Osteocyte (in vitro differentiated cells): ENCODE measurements at regions not wholly inside any gene's neighbourhood (a gene's known extent, or its start where the extent isn't known, plus 50 kb on each side); places are given as distances from the start of the nearest gene placed in this dataset.

Experiments
- DNase-seq: peaks from one replicate; pipeline ENCODE4 v3.0.0; 2021; ENCODE audit warnings: mixed read lengths; ENCODE audit not compliant: unreplicated experiment; ENCODE audit errors: extremely low spot score
- H3K27ac Mint-ChIP-seq: one replicate; pipeline ENCODE4 v1.8.0; 2021; ENCODE audit warnings: mild to moderate bottlenecking, mixed read lengths; ENCODE audit not compliant: unreplicated experiment
- H3K27me3 Mint-ChIP-seq: one replicate; pipeline ENCODE4 v1.8.0; 2021; ENCODE audit warnings: mixed read lengths; ENCODE audit not compliant: unreplicated experiment
- H3K36me3 Mint-ChIP-seq: one replicate; pipeline ENCODE4 v1.8.0; 2021; ENCODE audit warnings: mixed read lengths; ENCODE audit not compliant: unreplicated experiment
- H3K4me1 Mint-ChIP-seq: one replicate; pipeline ENCODE4 v1.8.0; 2021; ENCODE audit warnings: mixed read lengths; ENCODE audit not compliant: unreplicated experiment
- H3K4me3 Mint-ChIP-seq: one replicate; pipeline ENCODE4 v1.8.0; 2021; ENCODE audit warnings: mild to moderate bottlenecking, moderate library complexity, mixed read lengths; ENCODE audit not compliant: unreplicated experiment
- H3K9me3 Mint-ChIP-seq: one replicate; pipeline ENCODE4 v1.8.0; 2021; ENCODE audit warnings: mixed read lengths; ENCODE audit not compliant: unreplicated experiment
- TF ChIP-seq, protein P1 (sequence below): fragments of 200-600 bp; sonication (generic); IDR thresholded peaks from 2 replicates; pipeline ENCODE4 v1.5.0; 2021; ENCODE audit warnings: antibody characterized with exemption, mild to moderate bottlenecking, moderate library complexity

DNA sequence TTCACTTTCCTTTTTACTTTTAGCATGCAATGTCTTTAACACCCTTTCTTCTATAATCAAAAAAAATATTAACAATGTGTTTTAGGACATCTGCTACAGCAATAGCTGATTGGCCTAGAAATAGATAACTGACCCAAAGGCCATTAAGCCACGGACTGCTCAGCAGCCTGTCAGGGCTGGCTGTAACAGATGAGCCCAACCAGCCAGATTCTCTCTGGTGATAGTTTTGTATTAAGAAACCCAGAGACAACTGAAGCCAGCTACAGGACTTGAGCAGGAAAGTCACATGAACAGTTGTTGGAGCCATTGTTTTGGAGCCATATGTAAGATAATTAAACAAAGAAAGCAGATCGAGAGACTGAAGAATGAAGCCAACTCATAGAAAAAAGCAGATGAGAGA lies 80.3 kb downstream of the DDIT4L start:
- H3K27ac Mint-ChIP-seq, result no peak overlapping the region

DNA sequence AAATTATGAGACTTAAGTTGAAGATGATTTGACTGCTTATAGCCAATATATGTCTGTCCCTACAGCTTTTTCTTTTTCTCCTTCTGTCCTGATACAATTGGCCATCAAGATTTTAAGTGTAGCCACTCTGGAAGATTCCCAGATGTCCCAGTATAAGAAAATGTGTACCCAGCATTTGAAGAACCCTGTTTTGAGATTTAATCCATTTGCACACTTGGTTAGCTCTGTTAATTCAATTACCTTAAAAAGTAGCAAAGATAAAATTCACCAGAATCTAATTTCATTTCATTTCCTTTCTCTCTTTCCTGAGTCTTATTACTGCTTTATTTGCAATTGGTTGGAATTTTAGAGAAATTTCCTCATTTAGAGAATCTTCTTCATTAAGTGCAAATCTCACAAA lies 81.4 kb downstream of the DDIT4L start:
- DNase-seq, result no peak
- H3K27me3 Mint-ChIP-seq, result peaks cover 4% of the 10 kb centered on the region
- no peak overlapping the region for H3K27ac Mint-ChIP-seq
- H3K4me1 Mint-ChIP-seq, result no peaks in the 10 kb centered on the region
- H3K36me3 Mint-ChIP-seq, result no peaks in the 10 kb centered on the region
- H3K9me3 Mint-ChIP-seq, result no peaks in the 10 kb centered on the region
- no peak overlapping the region for H3K4me3 Mint-ChIP-seq
- TF ChIP-seq, protein P1, sequence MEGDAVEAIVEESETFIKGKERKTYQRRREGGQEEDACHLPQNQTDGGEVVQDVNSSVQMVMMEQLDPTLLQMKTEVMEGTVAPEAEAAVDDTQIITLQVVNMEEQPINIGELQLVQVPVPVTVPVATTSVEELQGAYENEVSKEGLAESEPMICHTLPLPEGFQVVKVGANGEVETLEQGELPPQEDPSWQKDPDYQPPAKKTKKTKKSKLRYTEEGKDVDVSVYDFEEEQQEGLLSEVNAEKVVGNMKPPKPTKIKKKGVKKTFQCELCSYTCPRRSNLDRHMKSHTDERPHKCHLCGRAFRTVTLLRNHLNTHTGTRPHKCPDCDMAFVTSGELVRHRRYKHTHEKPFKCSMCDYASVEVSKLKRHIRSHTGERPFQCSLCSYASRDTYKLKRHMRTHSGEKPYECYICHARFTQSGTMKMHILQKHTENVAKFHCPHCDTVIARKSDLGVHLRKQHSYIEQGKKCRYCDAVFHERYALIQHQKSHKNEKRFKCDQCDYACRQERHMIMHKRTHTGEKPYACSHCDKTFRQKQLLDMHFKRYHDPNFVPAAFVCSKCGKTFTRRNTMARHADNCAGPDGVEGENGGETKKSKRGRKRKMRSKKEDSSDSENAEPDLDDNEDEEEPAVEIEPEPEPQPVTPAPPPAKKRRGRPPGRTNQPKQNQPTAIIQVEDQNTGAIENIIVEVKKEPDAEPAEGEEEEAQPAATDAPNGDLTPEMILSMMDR, result no peak

More for the DNA sequence above, 80.3 kb downstream of the DDIT4L start:
- Mint-ChIP-seq H3K9me3 (no peaks in the 10 kb centered on the region), H3K4me3 (no peak overlapping the region), H3K27me3 (peaks cover 4% of the 10 kb centered on the region), H3K36me3 (no peaks in the 10 kb centered on the region), H3K4me1 (peaks cover 3% of the 10 kb centered on the region)
- TF ChIP-seq, protein P1, result no peak
- DNase-seq, result no peak

DNA sequence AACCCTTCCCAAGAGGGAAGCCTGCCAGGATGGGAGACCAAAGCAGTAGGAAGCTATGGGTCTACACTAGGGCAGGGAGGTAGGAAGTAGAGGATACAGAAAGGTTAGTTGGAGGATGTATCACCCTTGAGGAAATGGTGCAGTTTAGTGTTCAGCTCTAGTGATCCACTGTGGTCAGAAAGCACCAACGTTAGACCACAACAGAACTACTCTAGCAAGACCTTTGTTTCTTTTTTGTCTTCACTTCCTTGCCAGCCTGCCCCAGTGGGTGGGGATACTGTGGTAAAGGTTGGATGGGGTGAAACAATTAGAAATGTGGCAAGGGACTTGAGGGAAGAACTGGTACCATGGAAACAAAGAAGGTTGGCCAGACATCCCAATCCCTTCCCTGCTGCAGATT lies 83.3 kb downstream of the DDIT4L start:
- Mint-ChIP-seq H3K4me3 (no peak overlapping the region), H3K27ac (no peak overlapping the region), H3K36me3 (no peaks in the 10 kb centered on the region), H3K4me1 (no peaks in the 10 kb centered on the region), H3K27me3 (peaks cover 4% of the 10 kb centered on the region), H3K9me3 (no peaks in the 10 kb centered on the region)
- TF ChIP-seq, protein P1, result no peak
- no peak for DNase-seq

DNA sequence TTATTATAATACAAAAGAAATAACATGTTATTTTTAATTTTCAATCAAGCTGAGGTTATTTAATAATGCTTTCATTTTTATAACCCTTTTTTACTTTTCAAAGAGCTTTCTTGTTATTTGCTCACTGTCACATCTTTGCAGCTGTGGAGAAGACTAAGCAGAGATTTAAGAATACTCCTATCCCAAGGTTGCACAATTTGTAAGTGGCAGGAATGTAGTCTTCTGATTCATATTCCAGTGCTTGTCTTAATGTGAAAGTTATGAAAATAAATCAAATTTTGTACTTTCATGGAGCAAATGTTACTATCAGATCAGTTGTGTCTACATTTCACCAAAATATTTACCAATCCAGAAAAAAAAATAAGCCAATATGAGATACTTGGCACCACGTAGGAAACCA lies 86.6 kb downstream of the DDIT4L start:
- no peaks in the 10 kb centered on the region for H3K36me3 Mint-ChIP-seq
- no peaks in the 10 kb centered on the region for H3K4me1 Mint-ChIP-seq
- no peak for DNase-seq
- no peak overlapping the region for H3K27ac Mint-ChIP-seq
- no peaks in the 10 kb centered on the region for H3K27me3 Mint-ChIP-seq
- H3K4me3 Mint-ChIP-seq, result no peak overlapping the region
- TF ChIP-seq, protein P1, result no peak
- no peaks in the 10 kb centered on the region for H3K9me3 Mint-ChIP-seq

DNA sequence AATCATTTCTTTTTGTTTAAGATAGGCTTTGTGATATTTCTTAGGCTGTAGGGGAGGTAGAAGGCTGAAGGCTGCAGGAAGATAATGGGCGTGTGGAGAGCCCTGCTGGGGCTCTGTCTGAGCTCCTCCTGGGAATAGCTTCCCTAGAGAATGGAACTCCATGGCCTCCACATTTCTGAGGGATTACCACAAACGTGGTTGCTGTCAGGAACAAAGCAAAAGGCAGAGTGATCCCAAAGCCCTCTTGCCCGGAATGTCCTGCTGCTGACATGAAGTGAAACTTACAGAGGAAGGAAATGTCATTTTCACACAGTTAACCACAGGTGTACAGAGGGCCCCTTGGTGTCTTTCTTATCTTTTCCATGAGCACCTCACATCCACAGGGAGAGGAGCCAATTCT lies 89.3 kb downstream of the DDIT4L start:
- Mint-ChIP-seq H3K4me1 (peaks cover 4% of the 10 kb centered on the region), H3K36me3 (no peaks in the 10 kb centered on the region), H3K27me3 (no peaks in the 10 kb centered on the region), H3K4me3 (no peak overlapping the region), H3K27ac (no peak overlapping the region), H3K9me3 (no peaks in the 10 kb centered on the region)
- DNase-seq, result no peak
- TF ChIP-seq, protein P1, result no peak
